ENCODE measurements at regions not wholly inside any gene's neighbourhood (a gene's known extent, or its start where the extent isn't known, plus 50 kb on each side); places are given as distances from the start of the nearest gene placed in this dataset. TPM values are rescaled to one million over a fixed set of nuclear protein-coding genes. Genes with fewer than 3 reads are reported as not detected.

Small RNA genes lying in the stretch of these regions (small RNA-seq; reads per million reads assigned to genes)
- gene CD24P4 (not detected), gene MTCYBP2 (not detected), gene RNU6-255P (not detected)

All from HT1080 (cell line).